ENCODE measurements at regions not wholly inside any gene's neighbourhood (a gene's known extent, or its start where the extent isn't known, plus 50 kb on each side); places are given as distances from the start of the nearest gene placed in this dataset.
"Not testable (repeated sequence)": the region's sequence is repeated elsewhere in the genome, so short reads cannot be mapped to it uniquely, and the experiment has no call there.

DNA sequence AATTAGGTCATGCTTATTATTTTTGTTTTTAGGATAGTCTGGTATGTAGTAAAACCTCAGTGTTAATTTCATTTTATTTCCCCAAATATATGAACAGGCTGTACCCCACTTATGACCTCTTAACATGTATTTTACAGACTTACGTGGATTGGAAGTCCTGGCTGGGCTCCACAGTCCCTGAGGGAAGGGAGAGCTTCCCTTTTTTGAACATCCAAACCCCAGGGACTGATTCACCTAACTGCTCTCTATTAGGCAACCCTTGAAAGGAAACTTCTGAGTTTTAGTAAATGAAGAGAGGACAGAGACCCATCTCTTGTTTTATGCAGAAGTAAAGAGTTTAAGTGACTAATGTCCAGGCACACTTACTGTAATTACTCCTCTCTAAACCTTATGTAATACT lies 233.1 kb upstream of the SPRY1 start:
- DNase-seq, result no peak

DNA sequence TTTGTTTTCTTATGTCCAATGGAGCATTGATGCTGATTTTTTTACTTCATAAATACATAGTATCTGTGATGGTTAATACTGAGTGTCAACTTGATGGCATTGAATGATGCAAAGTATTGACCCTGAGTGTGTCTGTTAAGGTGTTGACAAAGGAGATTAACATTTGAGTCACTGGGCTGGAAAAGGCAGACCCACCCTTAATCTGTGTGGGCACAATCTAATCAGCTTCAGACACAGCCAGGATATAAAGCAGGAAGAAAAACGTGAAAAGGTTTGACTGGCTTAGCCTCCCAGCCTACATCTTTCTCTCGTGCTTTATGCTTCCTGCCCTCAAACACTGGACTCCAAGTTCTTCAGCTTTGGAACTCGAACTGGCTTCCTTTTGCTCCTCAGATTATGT lies 230.6 kb upstream of the SPRY1 start:
- no peak for DNase-seq

DNA sequence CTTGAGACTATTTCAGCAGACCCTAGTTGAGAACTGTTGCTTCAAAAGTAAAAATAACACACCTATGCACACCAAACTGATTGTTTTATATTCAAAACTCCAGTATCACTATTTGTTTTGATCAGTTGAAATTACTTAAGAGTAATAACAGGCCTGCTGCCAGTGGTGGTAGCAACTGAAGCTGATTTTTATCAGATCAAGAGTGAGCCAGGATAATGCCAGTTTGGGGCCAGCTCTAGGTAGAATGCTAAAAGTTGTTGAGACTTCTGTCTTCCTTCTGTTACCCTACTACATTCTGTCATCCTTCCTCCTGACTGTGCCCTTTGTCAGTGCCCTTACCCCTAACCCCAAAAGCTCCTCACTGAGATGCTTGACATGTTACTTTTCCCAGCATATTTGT lies 228.7 kb upstream of the SPRY1 start:
- no peak for DNase-seq

DNA sequence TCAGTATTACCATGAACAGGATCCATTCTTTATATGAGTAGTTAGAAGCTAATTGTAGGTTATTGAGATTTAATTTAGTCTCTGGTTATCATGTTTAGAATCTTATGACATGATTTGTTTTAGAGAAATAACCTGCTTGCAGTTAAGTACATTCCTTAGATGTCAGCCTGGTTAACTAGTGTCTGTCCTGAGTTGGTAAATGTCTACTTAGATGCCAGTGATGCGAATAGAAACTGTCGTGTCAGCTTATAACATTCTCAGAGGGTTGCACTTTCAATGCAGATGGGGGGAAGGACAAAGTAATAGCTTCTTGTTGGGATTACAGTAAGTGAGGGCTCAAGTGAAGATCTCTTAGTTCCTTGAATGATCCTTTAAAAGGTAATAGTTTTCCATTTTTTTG lies 227.8 kb upstream of the SPRY1 start:
- DNase-seq, result no peak

DNA sequence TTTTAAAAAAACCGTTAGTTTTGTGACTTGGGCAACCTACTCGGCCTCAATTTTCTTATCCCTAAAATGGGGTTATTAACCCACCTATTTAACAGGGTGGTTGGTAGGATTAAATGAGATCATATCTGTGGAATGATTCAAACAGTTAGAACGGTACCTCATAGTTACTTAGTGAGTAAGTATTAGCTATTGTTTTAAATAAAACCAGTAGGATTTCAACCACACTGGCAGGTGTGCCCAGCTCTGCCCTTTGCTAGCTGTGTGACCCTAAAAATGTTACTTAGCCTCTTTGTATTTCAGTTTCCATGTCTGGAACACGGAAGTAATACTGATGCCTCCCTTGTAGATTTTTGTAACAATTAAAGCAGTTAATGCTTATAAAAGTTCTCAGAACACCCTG lies 225.8 kb upstream of the SPRY1 start:
- no peak for DNase-seq

DNA sequence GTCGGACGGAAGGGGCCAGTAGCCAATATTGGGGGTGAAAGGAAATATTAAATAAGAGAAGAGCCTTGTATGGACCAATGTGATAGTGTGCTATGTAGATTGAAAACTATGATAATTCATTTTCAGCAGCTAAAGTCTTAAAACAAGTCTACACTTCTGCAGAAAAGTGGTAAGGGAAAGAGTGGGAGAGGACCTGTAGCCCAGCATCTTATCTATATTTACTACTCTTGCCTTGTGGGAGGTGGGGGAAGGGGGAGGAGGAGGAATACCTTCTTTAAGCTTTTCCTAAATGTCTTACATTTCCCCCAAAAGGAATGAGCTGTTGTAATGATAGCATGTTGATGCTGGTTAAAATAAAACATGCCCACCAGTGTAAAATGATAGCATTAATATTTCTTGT lies 220.0 kb upstream of the SPRY1 start:
- no peak for DNase-seq

DNA sequence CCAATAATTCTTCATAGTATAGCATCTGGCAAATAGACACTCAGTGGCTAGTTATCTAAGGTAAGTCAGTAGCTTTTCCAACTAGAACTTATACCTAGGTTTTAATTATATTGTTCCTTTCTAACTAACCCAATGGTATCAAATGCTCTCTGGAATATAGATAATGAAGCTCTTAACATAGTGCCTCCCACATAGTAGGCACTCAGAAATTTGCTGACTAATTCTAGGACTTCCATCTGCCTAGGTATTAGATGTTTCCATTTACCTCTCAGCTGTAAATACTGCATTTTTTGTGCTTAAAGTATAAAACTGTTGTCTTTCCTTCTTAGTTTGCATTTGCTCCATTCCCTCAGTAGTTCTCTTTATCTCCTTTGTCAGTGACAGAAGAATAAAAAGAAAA lies 214.3 kb upstream of the SPRY1 start:
- no peak for DNase-seq

DNA sequence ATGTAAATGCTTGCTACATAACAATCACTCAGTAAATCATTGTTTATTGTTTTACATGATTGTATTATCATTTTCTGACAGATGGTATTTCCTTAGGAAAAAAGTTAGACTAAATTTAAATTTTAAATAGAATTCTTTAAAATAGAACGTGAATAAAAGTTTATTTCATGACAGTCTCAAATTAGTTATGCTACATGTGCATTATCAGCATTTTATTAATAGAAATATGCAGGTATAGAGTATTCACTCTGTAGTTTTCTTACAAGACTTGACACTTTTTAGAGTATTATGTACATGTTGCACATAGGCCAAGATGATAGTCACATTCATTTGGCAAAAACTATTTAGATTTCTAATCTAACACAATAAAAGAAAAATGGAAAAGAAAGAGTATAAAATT lies 213.3 kb upstream of the SPRY1 start:
- DNase-seq, result no peak

DNA sequence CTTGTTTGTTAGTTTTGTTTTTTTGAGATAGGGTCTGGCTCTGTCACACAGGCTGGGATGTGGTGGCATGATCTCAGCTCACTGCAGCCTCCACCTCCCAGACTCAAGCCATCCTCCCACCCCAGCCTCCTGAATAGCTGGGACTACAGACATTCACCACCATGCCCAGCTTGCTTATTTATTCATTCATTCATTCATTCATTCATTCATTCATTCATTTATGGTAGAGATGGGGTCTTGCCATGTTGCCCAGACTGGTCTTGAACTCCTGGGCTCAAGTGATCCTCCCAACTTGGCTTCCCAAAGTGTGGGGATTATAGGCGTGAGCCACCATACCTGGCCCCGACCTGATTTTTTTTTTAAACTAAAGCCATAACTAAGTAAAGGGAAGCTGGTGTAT lies 212.8 kb upstream of the SPRY1 start:
- not testable (repeated sequence) for DNase-seq

DNA sequence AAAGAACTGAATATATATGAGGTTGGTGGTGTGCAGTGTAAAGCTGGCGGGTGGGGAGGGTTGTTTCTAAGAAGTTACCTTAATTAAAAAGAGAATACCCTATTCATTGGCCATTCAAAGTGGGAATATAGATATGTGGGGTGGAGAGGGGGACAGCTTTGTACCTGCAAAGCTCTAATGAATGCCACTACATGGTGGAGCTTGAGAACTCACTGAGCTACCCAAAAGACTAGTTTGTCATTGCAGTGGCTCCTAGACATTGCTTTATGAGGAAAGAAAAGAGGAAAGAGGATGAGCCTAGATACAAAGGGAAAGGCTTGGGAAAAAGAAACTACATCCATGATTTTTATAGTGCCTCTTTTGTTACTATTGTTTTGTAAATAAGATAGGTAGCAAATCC lies 209.9 kb upstream of the SPRY1 start:
- no peak for DNase-seq

DNA sequence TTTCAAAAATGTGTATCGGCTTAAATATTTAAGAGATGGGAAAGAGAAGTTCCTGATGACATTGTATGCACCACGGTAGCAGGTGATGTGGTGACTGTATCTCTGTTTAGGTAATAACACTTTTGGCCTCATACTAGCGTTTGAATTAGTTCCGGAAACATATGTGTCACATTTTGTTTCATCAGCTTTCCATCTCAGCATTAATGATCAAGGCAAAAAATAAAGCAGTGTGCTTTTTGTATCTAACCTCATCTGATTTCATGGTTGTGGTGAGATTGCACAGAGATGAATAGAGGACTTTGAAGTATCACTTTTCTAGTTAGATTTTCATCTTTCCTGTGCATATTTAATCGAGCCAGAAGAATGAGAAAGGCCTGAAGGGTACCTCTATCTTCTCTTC lies 206.4 kb upstream of the SPRY1 start:
- no peak for DNase-seq

DNA sequence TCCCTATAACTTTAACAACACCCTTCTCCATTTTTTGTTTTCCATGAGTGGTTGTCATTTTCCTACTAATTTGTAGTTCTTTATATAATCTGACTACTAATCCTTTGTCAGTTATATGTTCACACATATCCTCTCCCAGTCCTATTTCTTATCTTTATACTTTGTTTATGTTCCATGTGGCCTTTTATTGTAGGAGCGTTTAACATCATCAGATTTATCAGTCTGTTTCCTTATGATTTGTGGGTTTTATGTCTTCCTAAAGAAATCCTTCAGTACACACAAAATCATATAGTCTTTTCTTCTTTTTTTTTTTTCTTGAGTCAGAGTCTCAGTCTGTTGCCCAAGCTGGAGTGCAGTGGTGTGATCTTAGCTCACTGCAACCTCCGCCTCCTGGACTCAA lies 204.9 kb upstream of the SPRY1 start:
- DNase-seq, result no peak

DNA sequence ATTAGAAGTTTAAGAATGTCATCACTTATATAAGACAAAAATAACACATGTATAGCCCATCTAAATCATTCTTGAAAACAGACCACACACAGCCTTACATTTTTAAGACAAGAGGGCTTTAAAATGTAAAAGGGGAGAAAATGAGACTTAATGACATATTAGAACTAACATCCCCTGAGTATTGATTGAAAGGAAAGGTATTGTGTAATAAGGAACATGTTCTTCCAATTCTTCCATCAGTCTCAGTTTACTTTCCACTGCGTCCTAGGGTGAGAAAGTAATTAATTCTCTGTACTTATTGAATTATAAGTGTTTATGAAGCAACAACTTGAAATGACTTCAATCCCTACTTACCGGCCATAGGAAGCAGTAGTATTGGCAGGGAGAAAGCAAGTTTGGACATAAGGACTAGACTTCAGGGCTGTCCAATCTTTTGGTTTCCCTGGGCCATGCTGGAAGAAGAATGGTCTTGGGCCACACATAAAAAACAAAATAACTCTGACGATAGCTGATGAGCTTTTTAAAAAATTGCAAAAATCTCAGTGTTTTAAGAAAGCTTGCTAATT lies 202.7 kb upstream of the SPRY1 start:
- no peak for DNase-seq

DNA sequence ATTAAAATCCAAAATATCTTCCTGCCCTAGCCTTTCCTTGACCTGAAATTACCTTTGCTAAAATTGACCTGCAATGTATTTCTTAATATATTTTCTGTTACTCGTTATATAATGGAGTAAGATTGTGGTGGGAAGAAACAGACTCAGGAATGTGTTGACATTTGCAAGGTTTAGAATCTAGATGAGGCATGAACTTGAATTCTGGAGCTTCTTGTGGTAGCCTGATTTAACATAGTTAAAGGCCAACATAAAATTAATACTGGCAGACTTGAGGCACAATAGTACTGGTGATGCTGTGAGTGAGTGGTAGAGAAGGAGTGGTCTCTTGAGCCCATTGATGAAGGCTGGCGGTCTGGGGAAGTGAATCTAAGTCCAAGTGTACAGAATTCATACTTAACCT lies 197.9 kb upstream of the SPRY1 start:
- DNase-seq, result no peak

DNA sequence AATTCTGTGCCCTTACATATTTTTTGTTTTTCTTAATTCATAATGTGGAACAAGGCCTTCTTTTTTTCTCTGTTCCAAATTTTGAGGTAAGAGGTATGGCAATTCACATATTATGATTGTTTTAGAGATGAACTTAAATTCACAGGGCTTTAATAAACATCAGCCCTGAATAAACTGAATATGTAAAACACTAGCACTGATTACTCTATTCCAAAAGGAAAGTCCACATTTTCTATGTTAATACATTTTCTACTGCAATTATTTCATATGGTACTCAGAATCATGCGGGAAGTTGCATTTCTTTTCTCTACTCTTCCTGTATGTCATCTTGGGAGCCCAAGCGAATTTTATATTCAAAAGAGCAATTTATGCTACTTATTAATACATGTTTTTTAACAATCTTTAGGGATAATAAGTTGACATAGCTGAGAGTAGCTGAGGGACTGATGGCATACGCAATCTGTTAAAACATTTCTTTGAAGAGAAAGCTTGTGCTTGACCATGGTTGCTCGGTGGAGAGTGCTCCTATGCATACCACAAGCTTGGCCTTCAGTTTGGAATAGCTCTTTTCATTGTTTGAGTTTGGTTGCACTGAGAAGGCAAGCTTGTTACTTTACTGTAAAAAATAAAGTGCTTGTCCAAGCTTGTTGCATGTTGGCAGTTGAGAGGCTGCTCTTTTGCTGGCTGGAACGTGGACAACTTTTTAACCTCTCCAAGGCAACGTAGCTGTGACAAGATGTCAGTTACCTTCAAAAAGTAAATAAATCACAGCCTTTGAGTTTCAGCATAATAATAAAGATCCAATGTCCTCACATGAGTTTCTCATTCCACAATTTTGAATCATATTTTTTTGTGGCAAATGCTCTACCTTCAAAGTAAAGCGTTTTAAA lies 196.3 kb upstream of the SPRY1 start:
- DNase-seq, result no peak

DNA sequence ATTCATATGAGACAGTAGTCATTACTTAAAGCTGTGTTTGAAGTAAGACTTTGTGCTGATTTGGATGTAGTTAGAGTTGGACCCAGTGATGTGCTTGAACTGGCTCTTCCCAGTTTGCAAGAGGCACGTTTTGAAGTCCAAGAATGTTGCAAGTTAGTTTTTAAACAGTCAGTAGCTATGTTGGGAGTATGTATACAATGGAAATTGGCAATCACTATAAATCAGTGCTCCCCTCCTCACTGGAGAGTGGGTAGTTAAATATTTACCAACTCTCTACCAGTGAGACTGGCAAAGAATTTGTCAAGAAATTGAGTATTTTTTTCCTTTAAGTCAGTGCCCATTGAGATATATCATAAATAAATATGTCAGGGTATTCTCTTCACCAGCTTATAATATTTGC lies 191.9 kb upstream of the SPRY1 start:
- DNase-seq, result no peak

DNA sequence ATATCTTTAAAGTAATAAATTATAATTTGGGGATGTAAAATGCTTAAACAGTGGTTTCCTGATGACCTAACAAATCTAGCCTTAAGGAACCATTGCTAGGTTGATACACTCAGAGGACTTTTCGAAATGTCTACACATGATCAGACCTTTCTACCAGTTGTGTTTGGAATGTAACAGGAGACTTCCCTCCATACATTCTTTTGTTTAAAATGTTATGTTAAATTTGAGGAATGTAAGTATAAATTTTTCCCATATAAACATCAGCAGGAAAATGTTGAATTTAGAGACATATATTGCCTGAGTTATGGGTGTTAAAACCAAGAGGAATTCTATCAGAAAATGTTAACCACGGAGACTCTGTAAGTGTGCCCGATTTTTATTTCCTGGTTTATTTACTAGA lies 190.6 kb upstream of the SPRY1 start:
- DNase-seq, result no peak

DNA sequence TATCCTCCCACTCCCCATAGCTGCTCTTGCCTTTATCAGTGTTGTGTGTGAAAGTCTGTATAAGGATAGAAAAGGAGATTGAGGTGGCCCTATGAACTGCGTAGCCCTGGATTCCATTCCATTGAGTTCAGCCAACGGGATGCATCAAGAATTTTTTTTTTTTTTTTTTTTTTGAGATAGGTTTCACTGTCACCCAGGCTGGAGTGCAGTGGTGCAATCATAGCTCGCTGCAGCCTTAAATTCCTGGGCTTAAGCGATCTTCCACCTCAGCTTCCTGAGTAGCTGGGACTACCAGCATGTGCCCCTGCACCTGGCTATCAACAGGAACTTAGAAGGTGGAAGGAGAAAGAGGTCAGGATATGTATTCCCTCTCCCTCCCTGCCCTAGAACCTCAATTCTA lies 187.2 kb upstream of the SPRY1 start:
- DNase-seq, result no peak

DNA sequence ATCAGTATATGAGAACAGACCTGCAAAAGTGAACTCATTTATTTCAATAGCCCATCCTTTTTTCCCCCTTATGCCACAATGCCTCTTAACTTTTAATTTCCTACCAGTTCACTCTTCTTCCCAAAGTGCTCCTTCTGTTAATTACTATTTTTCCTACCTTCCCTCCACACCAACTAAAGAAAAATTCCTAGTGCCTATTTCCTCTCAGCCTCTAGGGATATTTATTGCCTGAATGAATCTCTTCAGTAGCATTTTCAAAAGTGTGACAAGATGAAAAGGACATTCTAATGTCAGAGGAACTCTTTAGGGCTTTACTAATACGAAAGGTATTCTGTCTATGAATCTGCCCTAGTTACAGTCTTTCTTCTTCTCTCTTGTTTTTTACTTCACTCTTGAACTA lies 181.1 kb upstream of the SPRY1 start:
- no peak for DNase-seq

DNA sequence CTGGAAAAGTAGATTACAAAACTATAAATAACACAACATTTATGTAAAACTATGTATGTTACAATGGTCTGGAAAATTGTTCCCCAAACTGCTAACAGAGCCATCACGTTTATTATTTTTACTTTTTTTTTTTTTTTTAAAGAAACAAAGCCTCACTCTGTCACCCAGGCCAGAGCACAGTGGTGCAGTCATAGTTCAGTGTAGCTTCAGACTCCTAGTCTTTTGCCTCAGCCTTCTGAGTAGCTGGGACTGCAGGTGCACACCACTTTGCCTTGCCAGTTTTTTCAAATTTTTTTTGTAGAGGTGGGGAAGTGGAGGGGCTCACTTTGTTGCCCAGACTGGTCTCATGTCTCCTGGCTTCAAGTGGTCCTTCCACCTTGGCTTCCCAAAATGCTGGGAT lies 180.1 kb upstream of the SPRY1 start:
- DNase-seq, result no peak

DNA sequence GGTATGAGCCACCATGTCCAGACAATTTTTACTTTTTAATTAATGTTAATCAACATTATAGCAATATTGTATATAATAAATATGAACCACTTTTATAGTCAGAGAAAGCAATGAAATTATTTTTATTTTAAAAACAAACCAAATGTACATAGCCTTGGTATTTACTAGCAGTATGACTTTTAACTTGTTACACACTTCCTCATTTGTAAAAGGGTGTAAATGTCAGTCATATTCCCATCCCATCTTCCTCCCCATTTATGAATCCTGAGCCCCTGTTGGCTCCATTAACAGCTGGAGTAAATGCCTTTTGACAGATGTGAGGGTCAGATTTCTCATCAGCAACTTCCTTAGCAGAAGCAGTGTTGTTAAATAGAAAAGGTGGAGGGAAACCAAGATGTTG lies 179.6 kb upstream of the SPRY1 start:
- DNase-seq, result no peak

DNA sequence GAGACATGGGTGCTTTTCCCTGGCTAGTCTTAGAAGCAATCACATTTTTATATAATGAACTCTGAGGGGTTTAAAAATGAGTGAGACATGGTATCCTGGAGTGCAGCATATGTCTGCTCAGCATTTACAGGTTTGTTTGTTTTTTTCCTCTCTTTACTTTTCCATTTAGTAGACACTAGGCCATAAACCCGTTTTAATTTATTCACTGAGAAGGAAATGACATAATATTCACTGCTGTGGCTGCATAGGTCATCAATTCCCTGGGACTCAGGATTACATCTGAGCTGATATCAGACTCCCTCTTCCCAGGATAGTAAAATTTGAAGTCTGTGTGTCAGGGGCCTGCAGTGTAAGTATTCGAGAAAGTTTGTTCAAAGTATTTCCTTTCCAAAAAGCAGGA lies 178.9 kb upstream of the SPRY1 start:
- DNase-seq, result no peak

DNA sequence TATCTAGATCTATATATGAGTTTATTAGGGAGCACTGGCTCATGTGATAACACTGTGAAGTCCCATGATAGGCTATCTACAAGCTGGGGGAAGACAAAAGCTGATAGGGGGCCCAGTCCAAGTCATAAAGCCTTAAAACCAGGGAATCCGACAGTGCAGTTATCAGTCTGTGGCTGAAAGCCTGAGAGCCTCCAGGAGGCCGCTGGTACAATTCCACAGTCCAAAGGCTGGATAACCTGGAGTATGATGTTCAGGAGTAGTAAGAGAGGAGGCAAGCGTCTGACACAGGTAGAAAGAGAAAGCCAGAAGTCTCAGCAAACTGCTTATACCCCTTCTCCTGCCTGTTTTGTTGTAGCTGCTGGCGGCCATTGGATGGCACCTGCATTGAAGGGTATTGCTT lies 177.6 kb upstream of the SPRY1 start:
- DNase-seq, result no peak

DNA sequence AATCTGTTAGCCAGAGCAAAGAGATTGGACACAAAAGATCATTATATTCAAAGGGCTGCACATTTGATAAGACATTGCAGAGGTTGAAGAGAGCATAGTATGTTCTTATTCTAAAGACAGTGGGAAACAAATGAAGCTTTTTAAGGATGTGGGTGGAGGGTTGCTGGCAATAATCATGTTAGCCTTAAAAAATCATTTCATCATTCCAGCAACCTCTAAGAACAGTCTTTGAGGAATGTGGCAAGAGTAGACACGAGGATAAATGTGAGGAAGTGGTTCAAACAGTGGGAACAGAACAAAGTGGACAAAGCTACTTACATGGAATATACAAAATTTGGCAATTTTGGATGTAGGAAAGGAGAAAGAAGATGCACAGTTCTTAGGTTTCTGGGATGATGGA lies 167.3 kb upstream of the SPRY1 start:
- no peak for DNase-seq

DNA sequence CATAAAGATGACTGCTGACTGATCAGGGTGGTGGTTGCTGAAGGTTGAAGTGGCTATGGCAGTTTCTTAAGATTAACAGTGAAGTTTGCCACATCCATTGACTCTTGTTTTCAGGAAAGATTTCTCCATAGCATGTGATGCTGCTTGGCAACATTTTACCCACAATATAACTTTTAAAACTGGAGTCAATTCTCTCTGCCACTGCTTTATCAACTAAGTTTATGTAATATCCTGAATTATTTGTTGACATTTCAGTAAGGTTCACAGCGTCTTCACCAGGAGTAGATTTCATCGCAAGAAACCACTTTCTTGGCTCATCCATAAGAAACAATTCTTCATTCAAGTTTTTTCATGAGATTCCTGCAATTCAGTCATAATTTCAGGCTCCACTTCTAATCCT lies 166.5 kb upstream of the SPRY1 start:
- DNase-seq, result no peak
